GM18861 (cell line): ENCODE measurements at regions not wholly inside any gene's neighbourhood (a gene's known extent, or its start where the extent isn't known, plus 50 kb on each side); places are given as distances from the start of the nearest gene placed in this dataset.
A peak's percentile ranks its signal among the peaks of the same experiment; 100 is the strongest.
"Not testable (repeated sequence)": the region's sequence is repeated elsewhere in the genome, so short reads cannot be mapped to it uniquely, and the experiment has no call there.

ENCODE experiments used
- ATAC-seq: cut with Tn5 transposase; IDR thresholded peaks from one replicate; pipeline ENCODE4 v1.9.1; 2021; ENCODE audit not compliant: unreplicated experiment

- no peak for ATAC-seq
These were observed 55.1 kb upstream of the SEC24B start for GRCh38 chr4:109378511-109378910.

GRCh38 chr4:109378076-109378475, 55.5 kb upstream of the SEC24B start:
- no peak for ATAC-seq

GRCh38 chr4:109375778-109376414, 57.7 kb upstream of the SEC24B start:
- no peak for ATAC-seq

GRCh38 chr4:109368661-109369060, 65.0 kb upstream of the SEC24B start:
- no peak for ATAC-seq

GRCh38 chr4:109365939-109366338, 63.5 kb upstream of the COL25A1 start:
- no peak for ATAC-seq

- not testable (repeated sequence) for ATAC-seq
These were observed 62.8 kb upstream of the COL25A1 start for GRCh38 chr4:109365297-109365696.

- peak; percentile 76 for ATAC-seq
These were observed 56.7 kb upstream of the COL25A1 start for GRCh38 chr4:109359040-109359646.

GRCh38 chr4:109355835-109356234, 53.4 kb upstream of the COL25A1 start:
- no peak for ATAC-seq

- ATAC-seq: no peak
These were observed 50.5 kb upstream of the COL25A1 start for GRCh38 chr4:109352941-109353340.
